ENCODE measurements at regions not wholly inside any gene's neighbourhood (a gene's known extent, or its start where the extent isn't known, plus 50 kb on each side); places are given as distances from the start of the nearest gene placed in this dataset.

- H3K9me3 ChIP-seq (ENCODE audit: control insufficient read depth in 2 of 2, insufficient read depth in 1 of 2, low read length in 1 of 2): no peaks in the 10 kb centered on the region
- DNase-seq (ENCODE audit: low read depth in 6 of 9, low spot score in 9 of 9): no peak
- 83% methylated on average over 7 of the region's 7 CpGs for WGBS
- no peaks in the 10 kb centered on the region for H3K27me3 ChIP-seq (ENCODE audit: control insufficient read depth in 2 of 2, insufficient read depth in 1 of 2, low read length in 1 of 2)
- H3K4me3 ChIP-seq (ENCODE audit: low read length in 2 of 2): no peak overlapping the region
- no peaks in the 10 kb centered on the region for H3K36me3 ChIP-seq (ENCODE audit: control insufficient read depth in 2 of 2, insufficient read depth in 2 of 2, low read length in 1 of 2)
- no peak overlapping the region for H3K27ac ChIP-seq (ENCODE audit: low read depth in 1 of 2, low read length in 1 of 2)
- H3K4me1 ChIP-seq (ENCODE audit: control insufficient read depth in 2 of 2, insufficient read depth in 2 of 2, low read length in 2 of 2): no peaks in the 10 kb centered on the region
Observed at GRCh38 chr1:29646161-29646775, 409.9 kb downstream of the PTPRU start.

- no peaks in the 10 kb centered on the region for H3K9me3 ChIP-seq (ENCODE audit: control insufficient read depth in 2 of 2, insufficient read depth in 1 of 2, low read length in 1 of 2)
- H3K27me3 ChIP-seq (ENCODE audit: control insufficient read depth in 2 of 2, insufficient read depth in 1 of 2, low read length in 1 of 2): no peaks in the 10 kb centered on the region
- no peaks in the 10 kb centered on the region for H3K4me1 ChIP-seq (ENCODE audit: control insufficient read depth in 2 of 2, insufficient read depth in 2 of 2, low read length in 2 of 2)
- WGBS: 74% methylated on average over 9 of the region's 9 CpGs
- H3K27ac ChIP-seq (ENCODE audit: low read depth in 1 of 2, low read length in 1 of 2): no peak overlapping the region
- H3K36me3 ChIP-seq (ENCODE audit: control insufficient read depth in 2 of 2, insufficient read depth in 2 of 2, low read length in 1 of 2): no peaks in the 10 kb centered on the region
- DNase-seq (ENCODE audit: low read depth in 6 of 9, low spot score in 9 of 9): no peak
- H3K4me3 ChIP-seq (ENCODE audit: low read length in 2 of 2): no peak overlapping the region
Observed at GRCh38 chr1:29645586-29645985, 409.3 kb downstream of the PTPRU start.

- H3K27me3 ChIP-seq (ENCODE audit: control insufficient read depth in 2 of 2, insufficient read depth in 1 of 2, low read length in 1 of 2): no peaks in the 10 kb centered on the region
- no peaks in the 10 kb centered on the region for H3K9me3 ChIP-seq (ENCODE audit: control insufficient read depth in 2 of 2, insufficient read depth in 1 of 2, low read length in 1 of 2)
- WGBS: 62% methylated on average over 4 of the region's 4 CpGs
- H3K36me3 ChIP-seq (ENCODE audit: control insufficient read depth in 2 of 2, insufficient read depth in 2 of 2, low read length in 1 of 2): no peaks in the 10 kb centered on the region
- no peak overlapping the region for H3K4me3 ChIP-seq (ENCODE audit: low read length in 2 of 2)
- DNase-seq (ENCODE audit: low read depth in 6 of 9, low spot score in 9 of 9): no peak
- H3K27ac ChIP-seq (ENCODE audit: low read depth in 1 of 2, low read length in 1 of 2): no peak overlapping the region
- no peaks in the 10 kb centered on the region for H3K4me1 ChIP-seq (ENCODE audit: control insufficient read depth in 2 of 2, insufficient read depth in 2 of 2, low read length in 2 of 2)
Observed at GRCh38 chr1:29644812-29645211, 408.5 kb downstream of the PTPRU start.

- 92% methylated on average over 1 of the region's 1 CpG for WGBS
- Histone ChIP-seq H3K27ac (ENCODE audit: low read depth in 1 of 2, low read length in 1 of 2) (no peak overlapping the region), H3K4me1 (ENCODE audit: control insufficient read depth in 2 of 2, insufficient read depth in 2 of 2, low read length in 2 of 2) (no peaks in the 10 kb centered on the region), H3K27me3 (ENCODE audit: control insufficient read depth in 2 of 2, insufficient read depth in 1 of 2, low read length in 1 of 2) (no peaks in the 10 kb centered on the region), H3K36me3 (ENCODE audit: control insufficient read depth in 2 of 2, insufficient read depth in 2 of 2, low read length in 1 of 2) (no peaks in the 10 kb centered on the region), H3K9me3 (ENCODE audit: control insufficient read depth in 2 of 2, insufficient read depth in 1 of 2, low read length in 1 of 2) (no peaks in the 10 kb centered on the region), H3K4me3 (ENCODE audit: low read length in 2 of 2) (no peak overlapping the region)
- DNase-seq (ENCODE audit: low read depth in 6 of 9, low spot score in 9 of 9): no peak
Observed at GRCh38 chr1:29643838-29644440, 407.6 kb downstream of the PTPRU start.

GRCh38 chr1:29643281-29643680 is 407.0 kb downstream of the PTPRU start:
- no peak for DNase-seq (ENCODE audit: low read depth in 6 of 9, low spot score in 9 of 9)
- 90% methylated on average over 4 of the region's 4 CpGs for WGBS

DNA sequence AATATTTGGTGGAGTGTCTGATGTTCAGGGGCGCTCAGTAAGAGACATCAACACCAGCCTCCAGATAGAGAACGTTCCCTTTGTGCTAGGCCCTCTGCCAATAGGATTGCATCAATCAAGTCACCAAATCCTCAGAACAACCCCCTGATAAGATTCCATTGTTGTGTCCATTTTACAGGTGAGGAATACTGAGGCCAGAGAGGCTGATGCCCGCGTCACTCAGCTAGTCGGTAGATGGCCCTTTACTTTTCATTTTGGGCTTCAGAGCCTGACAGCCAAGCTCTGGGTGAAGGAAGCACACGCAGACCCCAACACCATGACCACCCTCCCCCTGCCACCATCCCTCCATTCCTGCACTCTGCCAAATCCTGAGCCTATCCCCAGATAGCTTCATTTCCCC is 406.2 kb downstream of the PTPRU start:
- H3K9me3 ChIP-seq (ENCODE audit: control insufficient read depth in 2 of 2, insufficient read depth in 1 of 2, low read length in 1 of 2): no peaks in the 10 kb centered on the region
- 94% methylated on average over 6 of the region's 6 CpGs for WGBS
- H3K4me1 ChIP-seq (ENCODE audit: control insufficient read depth in 2 of 2, insufficient read depth in 2 of 2, low read length in 2 of 2): no peaks in the 10 kb centered on the region
- H3K27ac ChIP-seq (ENCODE audit: low read depth in 1 of 2, low read length in 1 of 2): no peak overlapping the region
- H3K27me3 ChIP-seq (ENCODE audit: control insufficient read depth in 2 of 2, insufficient read depth in 1 of 2, low read length in 1 of 2): no peaks in the 10 kb centered on the region
- no peak for DNase-seq (ENCODE audit: low read depth in 6 of 9, low spot score in 9 of 9)
- H3K36me3 ChIP-seq (ENCODE audit: control insufficient read depth in 2 of 2, insufficient read depth in 2 of 2, low read length in 1 of 2): no peaks in the 10 kb centered on the region
- H3K4me3 ChIP-seq (ENCODE audit: low read length in 2 of 2): no peak overlapping the region

More at GRCh38 chr1:29643281-29643680, 407.0 kb downstream of the PTPRU start:
- Histone ChIP-seq H3K36me3 (ENCODE audit: control insufficient read depth in 2 of 2, insufficient read depth in 2 of 2, low read length in 1 of 2) (no peaks in the 10 kb centered on the region), H3K4me3 (ENCODE audit: low read length in 2 of 2) (no peak overlapping the region), H3K27me3 (ENCODE audit: control insufficient read depth in 2 of 2, insufficient read depth in 1 of 2, low read length in 1 of 2) (no peaks in the 10 kb centered on the region), H3K4me1 (ENCODE audit: control insufficient read depth in 2 of 2, insufficient read depth in 2 of 2, low read length in 2 of 2) (no peaks in the 10 kb centered on the region), H3K27ac (ENCODE audit: low read depth in 1 of 2, low read length in 1 of 2) (no peak overlapping the region), H3K9me3 (ENCODE audit: control insufficient read depth in 2 of 2, insufficient read depth in 1 of 2, low read length in 1 of 2) (no peaks in the 10 kb centered on the region)

GRCh38 chr1:29641921-29642320 is 405.6 kb downstream of the PTPRU start:
- no peaks in the 10 kb centered on the region for H3K9me3 ChIP-seq (ENCODE audit: control insufficient read depth in 2 of 2, insufficient read depth in 1 of 2, low read length in 1 of 2)
- H3K27me3 ChIP-seq (ENCODE audit: control insufficient read depth in 2 of 2, insufficient read depth in 1 of 2, low read length in 1 of 2): no peaks in the 10 kb centered on the region
- H3K27ac ChIP-seq (ENCODE audit: low read depth in 1 of 2, low read length in 1 of 2): no peak overlapping the region
- H3K4me3 ChIP-seq (ENCODE audit: low read length in 2 of 2): no peak overlapping the region
- H3K4me1 ChIP-seq (ENCODE audit: control insufficient read depth in 2 of 2, insufficient read depth in 2 of 2, low read length in 2 of 2): no peaks in the 10 kb centered on the region
- H3K36me3 ChIP-seq (ENCODE audit: control insufficient read depth in 2 of 2, insufficient read depth in 2 of 2, low read length in 1 of 2): no peaks in the 10 kb centered on the region
- DNase-seq (ENCODE audit: low read depth in 6 of 9, low spot score in 9 of 9): no peak
- 56% methylated on average over 3 of the region's 3 CpGs for WGBS

DNA sequence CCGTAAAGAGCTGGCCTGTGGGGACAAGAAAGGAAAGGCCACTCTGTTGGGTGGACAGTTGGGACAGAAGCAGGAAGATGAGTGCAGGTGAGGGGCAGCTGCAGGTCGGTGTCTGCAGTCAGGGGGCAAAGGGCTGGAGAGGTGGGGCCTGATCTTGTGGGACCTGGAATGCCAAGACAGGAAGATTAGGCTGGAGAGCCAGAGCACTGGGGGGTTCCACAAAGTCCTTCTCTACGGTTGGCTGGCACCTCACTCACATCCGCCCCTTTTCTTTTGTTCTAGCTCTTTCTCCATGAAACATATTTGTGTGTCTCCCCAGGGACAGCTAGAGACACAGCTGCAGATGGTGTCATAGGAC is 404.1 kb downstream of the PTPRU start:
- H3K9me3 ChIP-seq (ENCODE audit: control insufficient read depth in 2 of 2, insufficient read depth in 1 of 2, low read length in 1 of 2): no peaks in the 10 kb centered on the region
- WGBS: 93% methylated on average over 4 of the region's 4 CpGs
- H3K4me3 ChIP-seq (ENCODE audit: low read length in 2 of 2): no peak overlapping the region
- no peaks in the 10 kb centered on the region for H3K36me3 ChIP-seq (ENCODE audit: control insufficient read depth in 2 of 2, insufficient read depth in 2 of 2, low read length in 1 of 2)
- H3K27me3 ChIP-seq (ENCODE audit: control insufficient read depth in 2 of 2, insufficient read depth in 1 of 2, low read length in 1 of 2): no peaks in the 10 kb centered on the region
- H3K4me1 ChIP-seq (ENCODE audit: control insufficient read depth in 2 of 2, insufficient read depth in 2 of 2, low read length in 2 of 2): no peaks in the 10 kb centered on the region
- H3K27ac ChIP-seq (ENCODE audit: low read depth in 1 of 2, low read length in 1 of 2): no peak overlapping the region
- no peak for DNase-seq (ENCODE audit: low read depth in 6 of 9, low spot score in 9 of 9)

GRCh38 chr1:29639741-29640427 is 403.6 kb downstream of the PTPRU start:
- no peaks in the 10 kb centered on the region for H3K27me3 ChIP-seq (ENCODE audit: control insufficient read depth in 2 of 2, insufficient read depth in 1 of 2, low read length in 1 of 2)
- H3K9me3 ChIP-seq (ENCODE audit: control insufficient read depth in 2 of 2, insufficient read depth in 1 of 2, low read length in 1 of 2): no peaks in the 10 kb centered on the region
- H3K4me1 ChIP-seq (ENCODE audit: control insufficient read depth in 2 of 2, insufficient read depth in 2 of 2, low read length in 2 of 2): no peaks in the 10 kb centered on the region
- WGBS: 92% methylated on average over 15 of the region's 15 CpGs
- DNase-seq (ENCODE audit: low read depth in 6 of 9, low spot score in 9 of 9): no peak
- no peak overlapping the region for H3K4me3 ChIP-seq (ENCODE audit: low read length in 2 of 2)
- no peaks in the 10 kb centered on the region for H3K36me3 ChIP-seq (ENCODE audit: control insufficient read depth in 2 of 2, insufficient read depth in 2 of 2, low read length in 1 of 2)
- H3K27ac ChIP-seq (ENCODE audit: low read depth in 1 of 2, low read length in 1 of 2): no peak overlapping the region
